ENCODE measurements at regions not wholly inside any gene's neighbourhood (a gene's known extent, or its start where the extent isn't known, plus 50 kb on each side); places are given as distances from the start of the nearest gene placed in this dataset.

DNA sequence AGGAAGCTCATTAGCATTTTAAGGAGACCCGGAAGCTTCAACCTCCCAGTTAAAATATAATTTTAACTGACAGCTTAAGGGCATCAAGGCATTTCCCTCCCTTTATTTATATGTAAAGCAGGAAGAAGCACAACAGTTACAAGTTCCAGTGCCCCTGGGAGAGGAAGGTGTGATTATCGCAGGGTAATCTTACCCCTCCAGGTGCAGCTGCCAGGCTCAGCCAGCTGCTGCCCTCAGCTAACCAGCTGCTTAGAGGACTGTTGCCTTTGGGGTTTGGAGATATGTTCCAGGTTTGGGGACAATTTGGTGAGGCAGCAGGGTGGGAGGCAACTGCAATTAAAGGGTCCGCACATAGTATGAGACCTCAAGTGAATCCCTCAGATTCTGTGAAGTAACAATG is 55.3 kb upstream of the SETBP1 start:
- no peak for DNase-seq

DNA sequence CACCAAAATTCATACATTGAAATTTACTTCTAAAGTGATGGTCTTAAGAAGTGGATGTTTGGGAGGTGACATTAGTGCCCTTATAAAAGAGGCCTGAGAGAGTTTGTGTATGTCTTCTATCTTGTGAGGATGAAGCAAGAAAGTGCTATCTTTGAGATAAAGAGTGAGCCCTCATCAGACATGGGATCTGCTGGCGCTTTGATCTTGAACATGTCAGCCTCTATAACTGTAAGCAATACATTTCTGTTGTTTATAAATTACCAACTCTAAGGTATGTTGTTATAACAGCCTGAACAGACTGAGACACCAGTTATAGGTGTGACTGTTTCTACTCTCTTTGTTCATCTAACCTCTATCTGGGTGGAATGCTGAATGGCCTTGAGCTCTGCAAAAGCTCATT is 54.5 kb upstream of the SETBP1 start:
- no peak for DNase-seq

DNA sequence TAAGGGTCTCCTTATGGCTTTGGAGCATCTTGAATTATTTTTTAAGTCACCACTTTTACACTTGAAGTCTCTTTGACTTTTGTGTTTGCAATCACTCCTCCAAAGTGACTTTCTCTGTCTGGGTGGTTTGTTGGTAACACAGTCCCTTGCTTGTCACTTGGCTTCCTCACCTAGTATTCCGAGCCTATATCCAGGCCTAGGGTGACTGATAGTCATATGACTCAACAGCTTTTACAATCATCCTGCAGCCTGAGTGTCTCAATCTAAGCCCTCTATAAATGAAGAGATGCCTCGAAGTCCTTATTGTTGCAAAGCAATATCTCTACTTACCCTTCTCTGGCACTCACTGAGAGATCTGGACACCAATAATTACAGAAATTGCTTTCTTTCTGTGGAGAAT is 53.9 kb upstream of the SETBP1 start:
- no peak for DNase-seq

DNA sequence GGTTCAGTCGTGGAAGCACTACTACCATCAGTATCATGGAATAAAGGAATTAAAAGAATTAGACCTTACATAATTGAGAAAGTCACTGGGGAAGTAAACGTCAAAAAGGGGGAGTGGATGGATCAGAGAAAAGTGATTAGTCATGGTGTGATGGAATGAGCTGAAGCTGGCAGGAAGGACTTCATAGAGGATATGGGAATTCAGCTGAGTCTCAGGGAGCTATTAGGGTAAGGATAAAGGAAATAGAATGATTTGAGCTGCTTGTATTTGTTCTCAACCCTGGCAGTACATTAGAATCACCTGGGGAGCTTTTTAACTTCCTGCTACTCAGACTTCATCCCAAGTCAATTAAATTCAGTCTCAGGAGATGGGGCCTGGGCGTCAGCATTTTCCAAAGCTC is 53.4 kb upstream of the SETBP1 start:
- no peak for DNase-seq

DNA sequence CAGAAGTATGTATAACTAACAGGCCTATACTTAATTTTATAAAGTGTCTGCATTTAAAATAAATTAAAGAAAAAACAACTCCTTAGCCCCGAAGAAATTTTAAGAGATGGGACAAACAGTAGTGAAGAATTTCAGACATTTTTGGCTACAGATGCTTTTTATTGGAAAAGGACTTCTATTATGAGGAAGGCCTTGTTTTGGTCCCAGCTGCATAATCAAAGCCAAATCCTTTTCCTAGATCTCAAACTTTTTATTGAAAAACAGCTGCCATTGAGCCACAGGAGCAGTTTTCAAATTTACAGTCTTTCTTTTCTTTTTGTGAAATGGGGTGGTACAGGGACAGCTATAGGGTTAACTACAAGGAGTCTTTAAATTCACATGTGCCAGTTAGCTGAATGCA is 51.3 kb upstream of the SETBP1 start:
- DNase-seq, result no peak

DNA sequence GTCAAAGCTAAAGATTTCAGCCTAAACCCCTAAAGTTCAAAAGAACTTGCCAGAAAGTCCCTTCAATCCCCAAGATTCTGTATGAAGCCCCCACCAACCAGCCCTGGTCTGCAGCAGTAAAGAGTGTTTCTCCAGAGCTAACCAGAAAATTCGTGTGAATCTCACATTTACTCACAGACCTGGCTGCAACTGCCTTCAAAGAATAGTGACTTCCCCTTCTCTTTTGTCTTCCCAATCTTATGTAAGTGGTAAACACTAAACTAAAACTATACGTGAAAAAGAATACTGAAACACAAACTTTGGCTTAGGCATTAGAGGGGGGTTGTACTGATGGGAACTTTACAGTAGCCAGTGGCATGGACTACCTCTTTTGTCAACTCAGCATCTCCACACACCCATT is 50.6 kb upstream of the SETBP1 start:
- no peak for DNase-seq
